GM19372 (cell line): ENCODE measurements at regions not wholly inside any gene's neighbourhood (a gene's known extent, or its start where the extent isn't known, plus 50 kb on each side); places are given as distances from the start of the nearest gene placed in this dataset.

ENCODE experiments used
- ATAC-seq: cut with Tn5 transposase; IDR thresholded peaks from one replicate; pipeline ENCODE4 v1.9.1; 2021; ENCODE audit warnings: mild to moderate bottlenecking, low read depth, moderate library complexity; ENCODE audit not compliant: unreplicated experiment

DNA sequence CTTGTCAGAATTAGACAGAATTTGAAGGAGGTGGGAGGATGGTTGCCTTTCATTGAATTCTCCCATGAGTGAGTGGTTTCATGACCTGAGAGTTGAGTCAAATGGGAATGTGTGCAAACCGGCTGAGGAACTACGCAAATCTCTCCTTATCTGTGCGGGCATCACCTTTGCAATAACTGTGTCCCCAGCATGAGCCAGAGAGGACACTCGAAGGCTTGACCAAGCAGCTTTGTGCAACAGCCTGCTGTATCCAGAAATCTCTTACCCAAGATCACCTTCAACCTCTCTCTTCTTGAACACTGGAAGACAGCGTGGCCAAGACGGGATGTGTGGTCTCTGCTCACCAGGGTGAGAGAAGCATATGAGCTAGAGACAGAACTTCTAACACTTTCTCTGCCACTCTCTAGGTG lies 93.8 kb upstream of the IKZF1 start:
- no peak for ATAC-seq

DNA sequence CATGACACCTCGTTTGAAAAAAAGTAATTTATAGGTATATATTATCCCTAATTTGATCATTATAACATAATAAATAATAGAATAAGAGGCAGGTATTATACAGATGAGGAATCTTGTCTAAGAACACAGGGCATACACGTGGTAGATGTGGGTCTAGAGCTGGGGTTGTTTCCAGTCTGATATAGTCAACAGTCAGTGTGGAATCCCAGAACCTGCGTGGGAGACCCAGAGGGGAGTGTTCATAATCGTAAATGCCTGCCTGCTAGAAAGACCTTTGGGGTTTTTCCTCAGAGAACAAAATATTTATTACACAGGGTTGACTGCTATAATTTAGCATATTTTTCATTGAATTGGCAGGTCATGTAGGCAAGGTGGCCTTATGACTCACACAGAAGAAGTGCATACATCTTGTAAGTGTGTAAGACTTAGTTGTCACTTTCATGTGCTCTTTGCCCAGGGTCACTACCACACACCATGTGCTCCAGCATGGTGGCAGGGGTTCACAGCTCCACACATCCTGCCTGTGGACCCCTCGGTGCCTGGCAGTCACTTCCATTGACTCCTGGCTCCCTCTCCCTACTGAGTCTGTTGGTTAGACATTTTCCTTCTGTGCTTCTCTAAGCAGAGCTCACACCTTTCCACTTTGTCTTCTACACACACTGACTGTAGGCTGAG lies 94.9 kb upstream of the IKZF1 start:
- no peak for ATAC-seq

GRCh38 chr7:50208378-50208982 lies 96.0 kb upstream of the IKZF1 start:
- no peak for ATAC-seq

GRCh38 chr7:50207686-50208255 lies 96.7 kb upstream of the IKZF1 start:
- ATAC-seq: no peak

- ATAC-seq: no peak
Measured at GRCh38 chr7:50207251-50207564, 97.3 kb upstream of the IKZF1 start.

GRCh38 chr7:50206453-50207250 lies 97.9 kb upstream of the IKZF1 start:
- ATAC-seq: no peak

DNA sequence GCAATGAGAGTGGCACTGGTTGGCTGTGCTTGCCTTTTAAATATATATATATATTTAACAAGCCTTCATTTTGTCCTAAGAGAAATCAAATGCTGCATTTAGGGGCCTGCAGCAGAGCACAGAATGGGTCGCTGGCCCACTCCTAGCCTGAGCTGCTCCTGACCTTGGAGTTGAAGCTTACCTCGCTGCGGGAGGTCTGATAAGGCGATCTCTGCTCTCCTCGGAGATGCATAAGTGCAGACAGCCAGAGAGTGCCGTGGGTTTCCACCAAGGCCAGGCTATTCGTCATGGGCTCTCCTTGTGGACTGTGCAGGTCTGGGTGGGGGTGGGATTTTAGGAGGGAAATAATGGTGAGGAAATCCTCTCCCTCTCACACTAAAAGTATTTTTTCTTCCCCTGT lies 99.5 kb upstream of the IKZF1 start:
- no peak for ATAC-seq

GRCh38 chr7:50204581-50204980 lies 99.9 kb upstream of the IKZF1 start:
- no peak for ATAC-seq

- no peak for ATAC-seq
Measured at GRCh38 chr7:50203521-50203920, 101.0 kb upstream of the IKZF1 start.

GRCh38 chr7:50202052-50202555 lies 102.4 kb upstream of the IKZF1 start:
- ATAC-seq: no peak

- ATAC-seq: no peak
Measured at GRCh38 chr7:50199824-50200223, 104.7 kb upstream of the IKZF1 start.

GRCh38 chr7:50197549-50197948 lies 104.5 kb upstream of the ZPBP start:
- ATAC-seq: no peak

GRCh38 chr7:50196719-50197118 lies 103.7 kb upstream of the ZPBP start:
- ATAC-seq: no peak

DNA sequence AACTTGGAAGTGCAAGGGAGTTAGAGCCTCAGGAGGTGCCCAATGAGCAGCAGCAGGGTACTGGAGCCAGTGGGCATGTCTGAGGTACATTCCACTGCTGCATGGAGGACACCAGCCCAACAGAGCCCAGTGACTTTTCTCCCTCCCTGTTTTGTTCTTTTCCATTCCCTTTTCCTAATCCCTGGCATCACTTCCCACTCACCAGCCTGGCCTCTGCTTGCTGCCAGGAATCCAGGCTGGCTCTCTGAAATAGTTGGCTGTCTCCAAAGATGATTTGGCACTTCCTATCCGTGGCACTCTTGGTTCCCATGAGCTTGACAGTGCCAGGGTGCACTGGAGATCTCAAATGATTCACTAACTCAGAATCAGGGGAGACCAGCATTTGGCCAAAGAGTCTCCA lies 97.7 kb upstream of the ZPBP start:
- no peak for ATAC-seq

DNA sequence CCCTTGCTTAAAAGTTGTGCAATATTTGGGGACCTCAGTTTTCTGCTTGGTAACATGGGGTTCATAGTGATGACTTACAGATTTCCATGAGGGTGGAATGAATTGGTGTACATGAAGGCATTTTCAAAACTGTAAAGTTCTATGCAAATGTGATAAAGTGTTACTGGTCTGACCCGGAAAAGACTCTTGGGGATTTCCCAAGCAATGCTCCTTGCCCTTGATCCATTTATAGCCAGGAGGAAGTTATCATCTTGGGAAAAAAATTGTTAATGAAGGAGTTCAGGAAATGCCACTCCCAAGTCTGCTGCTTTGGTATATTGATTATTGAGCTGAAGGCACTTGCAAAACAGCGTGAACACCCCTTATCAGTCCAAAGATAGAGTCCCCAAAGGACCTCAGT lies 96.3 kb upstream of the ZPBP start:
- ATAC-seq: no peak

DNA sequence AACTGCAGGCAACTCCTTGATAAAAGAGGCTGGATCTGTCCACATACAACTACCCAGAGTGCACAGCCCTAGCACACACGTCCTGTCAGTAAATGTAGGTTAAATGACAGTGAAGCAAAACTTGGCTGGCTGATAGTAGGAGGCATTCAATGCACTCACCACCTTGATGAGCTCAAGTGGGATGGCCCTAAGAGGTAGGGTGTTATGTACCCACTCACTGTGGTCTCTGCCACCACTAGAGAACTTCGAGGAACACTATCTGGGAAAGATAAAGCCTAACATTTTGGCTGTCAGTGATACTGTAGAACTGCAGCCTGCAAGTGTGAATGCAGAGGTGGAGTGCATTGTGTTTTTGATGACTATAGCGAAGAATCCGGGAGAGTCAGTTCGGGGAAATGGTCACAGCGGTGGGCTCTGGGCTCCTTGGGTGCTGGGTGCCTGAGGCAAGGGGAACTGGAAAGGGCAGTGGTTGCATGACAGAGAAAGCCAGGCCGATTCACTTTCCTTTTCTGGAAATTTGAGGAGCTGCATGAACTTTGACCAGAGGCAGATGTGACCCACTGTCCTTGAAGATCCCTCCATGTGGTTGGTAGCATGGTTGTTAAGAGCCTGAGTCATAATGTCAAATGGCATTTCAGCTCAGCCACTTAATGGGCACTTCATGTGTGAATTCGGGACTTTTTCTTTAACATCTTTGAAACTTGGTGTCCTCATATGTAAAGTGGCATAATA lies 93.1 kb upstream of the ZPBP start:
- ATAC-seq: no peak

- ATAC-seq: no peak
Measured at GRCh38 chr7:50185208-50185607, 92.2 kb upstream of the ZPBP start.

GRCh38 chr7:50184271-50184990 lies 91.4 kb upstream of the ZPBP start:
- no peak for ATAC-seq

- no peak for ATAC-seq
Measured at GRCh38 chr7:50182759-50183158, 89.7 kb upstream of the ZPBP start.

GRCh38 chr7:50181081-50181480 lies 88.0 kb upstream of the ZPBP start:
- ATAC-seq: no peak
